Body of pancreas (tissue), 4 donors: ENCODE measurements at regions not wholly inside any gene's neighbourhood (a gene's known extent, or its start where the extent isn't known, plus 50 kb on each side); places are given as distances from the start of the nearest gene placed in this dataset.
"Not testable (repeated sequence)": the region's sequence is repeated elsewhere in the genome, so short reads cannot be mapped to it uniquely, and the experiment has no call there.

Source experiments
- CTCF ChIP-seq, 7 experiments: fragments of 450-650 bp in 4 of 7; fragments of 200-600 bp in 3 of 7; sonication (generic) in 3 of 7; IDR thresholded peaks; one replicate each; pipeline ENCODE4 v1.5.1; 2016 to 2019; ENCODE audit warnings: antibody characterized with exemption in 7 of 7
- POLR2A ChIP-seq, 3 donors: fragments of 450-650 bp; IDR thresholded peaks; one replicate each; pipeline ENCODE4 v1.6.1; 2016; ENCODE audit warnings: antibody characterized with exemption in 3 of 3, mild to moderate bottlenecking in 2 of 3

- not testable (repeated sequence) for TF ChIP-seq POLR2A, CTCF (IDR thresholded peaks at IDR 0.05)
Measured at GRCh38 chr2:87638114-87638807, 109.6 kb upstream of the PLGLB2 start.
